ENCODE measurements at regions not wholly inside any gene's neighbourhood (a gene's known extent, or its start where the extent isn't known, plus 50 kb on each side); places are given as distances from the start of the nearest gene placed in this dataset.

DNA sequence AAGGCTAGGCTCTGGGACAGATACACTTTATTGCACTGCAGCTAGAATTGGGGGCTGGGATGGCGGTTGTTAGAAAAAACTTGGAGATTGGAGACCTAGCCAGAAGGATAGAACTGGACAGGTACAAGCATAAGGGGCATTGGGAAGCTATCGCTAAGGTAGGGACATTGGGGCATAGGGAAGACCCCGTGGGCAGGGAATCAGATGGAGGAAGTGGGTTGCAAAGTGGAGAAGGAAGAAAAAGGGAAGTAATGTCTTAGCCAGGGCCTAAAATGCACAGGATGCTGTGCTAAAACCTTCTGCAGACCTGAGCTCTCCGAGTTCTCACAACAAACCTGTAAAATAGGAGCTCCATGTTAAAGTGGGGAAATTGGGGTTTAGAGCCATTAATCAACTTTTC, 178.2 kb downstream of the ZDHHC21 start:
- H2AK5ac ChIP-seq (ENCODE audit: insufficient read length, low read length): no peak overlapping the region
- Mint-ChIP-seq H3K4me1 (peaks cover 27 to 29% of the 10 kb centered on the region in 2 experiments), H3K4me3 (no peak overlapping the region; a peak in 1 of 5 replicates), H3K9me3 (no peaks in the 10 kb centered on the region), H3K27me3 (ENCODE audit: low read depth) (no peaks in the 10 kb centered on the region), H3K36me3 (ENCODE audit: insufficient read depth in 1 of 3, low read depth in 3 of 3) (no peaks in the 10 kb centered on the region; a peak in 1 of 7 replicates), H3K27ac (peak overlapping the region; percentile 2 to 87 (median 27); a peak in 4 of 7 replicates)
- no peak overlapping the region for H3K23ac ChIP-seq (ENCODE audit: insufficient read length, low read depth, low read length)
- no peak overlapping the region for H2BK20ac ChIP-seq (ENCODE audit: low read depth, low read length, poor library complexity, severe bottlenecking)
- H2AFZ ChIP-seq (ENCODE audit: low read length): no peak overlapping the region
- H3K9ac ChIP-seq (ENCODE audit: extremely low read depth, insufficient read length, low read length): no peak overlapping the region
- peaks cover 14% of the 10 kb centered on the region; the same call in 1 of the 2 replicates for H3K4me1 ChIP-seq (ENCODE audit: insufficient read depth, low read length)
- H3K56ac ChIP-seq (ENCODE audit: insufficient read length, low read depth, low read length): no peak overlapping the region
- no peak overlapping the region for H2BK5ac ChIP-seq (ENCODE audit: insufficient read length, low read length)
- no CpG with 5 or more reads among the region's 4 CpGs for WGBS (ENCODE audit: extremely low coverage, insufficient read length, low lambda C conversion rate)
- no peaks in the 10 kb centered on the region for H4K20me1 ChIP-seq (ENCODE audit: control insufficient read depth, insufficient read depth, insufficient read length)
- H3K27me3 ChIP-seq (ENCODE audit: insufficient read depth, low read length): no peaks in the 10 kb centered on the region
- H3T11ph ChIP-seq (ENCODE audit: low read length): no peak overlapping the region
- H3K27ac ChIP-seq (ENCODE audit: insufficient read length, low read depth, low read length): no peak overlapping the region
- no peak overlapping the region for H3K14ac ChIP-seq (ENCODE audit: insufficient read depth, low read length)
- H3K4ac ChIP-seq (ENCODE audit: low read depth, low read length): no peak overlapping the region
- no peak overlapping the region for H4K91ac ChIP-seq (ENCODE audit: insufficient read length, low read depth, low read length)
- TF ChIP-seq, protein P1, sequence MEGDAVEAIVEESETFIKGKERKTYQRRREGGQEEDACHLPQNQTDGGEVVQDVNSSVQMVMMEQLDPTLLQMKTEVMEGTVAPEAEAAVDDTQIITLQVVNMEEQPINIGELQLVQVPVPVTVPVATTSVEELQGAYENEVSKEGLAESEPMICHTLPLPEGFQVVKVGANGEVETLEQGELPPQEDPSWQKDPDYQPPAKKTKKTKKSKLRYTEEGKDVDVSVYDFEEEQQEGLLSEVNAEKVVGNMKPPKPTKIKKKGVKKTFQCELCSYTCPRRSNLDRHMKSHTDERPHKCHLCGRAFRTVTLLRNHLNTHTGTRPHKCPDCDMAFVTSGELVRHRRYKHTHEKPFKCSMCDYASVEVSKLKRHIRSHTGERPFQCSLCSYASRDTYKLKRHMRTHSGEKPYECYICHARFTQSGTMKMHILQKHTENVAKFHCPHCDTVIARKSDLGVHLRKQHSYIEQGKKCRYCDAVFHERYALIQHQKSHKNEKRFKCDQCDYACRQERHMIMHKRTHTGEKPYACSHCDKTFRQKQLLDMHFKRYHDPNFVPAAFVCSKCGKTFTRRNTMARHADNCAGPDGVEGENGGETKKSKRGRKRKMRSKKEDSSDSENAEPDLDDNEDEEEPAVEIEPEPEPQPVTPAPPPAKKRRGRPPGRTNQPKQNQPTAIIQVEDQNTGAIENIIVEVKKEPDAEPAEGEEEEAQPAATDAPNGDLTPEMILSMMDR (conservative IDR thresholded peaks at IDR 0.05): no peak
- H3K18ac ChIP-seq (ENCODE audit: insufficient read length, low read depth, low read length): no peak overlapping the region
- H4K8ac ChIP-seq (replicated peaks; ENCODE audit: insufficient read length, low read depth, low read length): no peak overlapping the region
- no peak overlapping the region for H2BK120ac ChIP-seq (ENCODE audit: low read depth, low read length, poor library complexity, severe bottlenecking)
- H2BK15ac ChIP-seq (ENCODE audit: low read depth, low read length): no peak overlapping the region
- H3K9me3 ChIP-seq (ENCODE audit: control insufficient read depth, low read depth, low read length): no peaks in the 10 kb centered on the region
- H3K79me2 ChIP-seq (ENCODE audit: insufficient read depth, low read length): no peaks in the 10 kb centered on the region
- H3K23me2 ChIP-seq (ENCODE audit: insufficient read length, low read depth, low read length, poor library complexity, severe bottlenecking): no peaks in the 10 kb centered on the region
- no peaks in the 10 kb centered on the region for H3K79me1 ChIP-seq (ENCODE audit: insufficient read depth, low read depth, low read length, poor library complexity, severe bottlenecking)
- no peak overlapping the region for H4K5ac ChIP-seq (ENCODE audit: insufficient read length, low read depth, low read length)
- DNase-seq: no peak
- no peak overlapping the region for H3K4me2 ChIP-seq (ENCODE audit: insufficient read depth, insufficient read length, low read length)
- no peak overlapping the region for H2BK12ac ChIP-seq (ENCODE audit: insufficient read length, low read depth, low read length)
